GM18517 (cell line): ENCODE measurements at regions not wholly inside any gene's neighbourhood (a gene's known extent, or its start where the extent isn't known, plus 50 kb on each side); places are given as distances from the start of the nearest gene placed in this dataset.

Experiments used
- ATAC-seq: cut with Tn5 transposase; IDR thresholded peaks from one replicate; pipeline ENCODE4 v1.9.1; 2021; ENCODE audit warnings: mild to moderate bottlenecking, moderate library complexity; ENCODE audit not compliant: unreplicated experiment

DNA sequence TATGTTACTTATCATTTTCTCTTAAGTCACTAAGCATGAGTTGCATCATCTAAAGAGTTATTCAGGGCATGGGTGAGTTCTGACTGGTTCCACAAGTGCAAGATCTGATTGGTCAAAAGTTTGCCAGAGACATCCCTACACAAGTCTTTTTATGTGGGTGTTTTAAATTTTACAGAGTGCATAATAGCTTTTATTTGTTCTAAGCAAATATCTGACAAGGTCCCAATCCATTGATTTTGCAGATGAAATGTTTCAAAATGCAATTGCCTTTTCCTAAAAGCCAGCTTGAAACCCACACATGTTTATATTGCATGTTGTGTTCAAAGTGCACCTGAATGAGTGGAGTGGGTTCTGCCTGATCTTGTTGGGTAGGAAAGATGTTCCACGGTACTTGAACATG is 101.7 kb upstream of the PAX6 start:
- ATAC-seq = no peak

- ATAC-seq = no peak
Observed at GRCh38 chr11:31910950-31911576, 99.9 kb upstream of the PAX6 start.

GRCh38 chr11:31903225-31904074 is 92.3 kb upstream of the PAX6 start:
- ATAC-seq = no peak

GRCh38 chr11:31902706-31903105 is 91.6 kb upstream of the PAX6 start:
- ATAC-seq = no peak

- ATAC-seq = no peak
Observed at GRCh38 chr11:31895926-31896325, 84.8 kb upstream of the PAX6 start.

- ATAC-seq = no peak
Observed at GRCh38 chr11:31887180-31887579, 76.1 kb upstream of the PAX6 start.

DNA sequence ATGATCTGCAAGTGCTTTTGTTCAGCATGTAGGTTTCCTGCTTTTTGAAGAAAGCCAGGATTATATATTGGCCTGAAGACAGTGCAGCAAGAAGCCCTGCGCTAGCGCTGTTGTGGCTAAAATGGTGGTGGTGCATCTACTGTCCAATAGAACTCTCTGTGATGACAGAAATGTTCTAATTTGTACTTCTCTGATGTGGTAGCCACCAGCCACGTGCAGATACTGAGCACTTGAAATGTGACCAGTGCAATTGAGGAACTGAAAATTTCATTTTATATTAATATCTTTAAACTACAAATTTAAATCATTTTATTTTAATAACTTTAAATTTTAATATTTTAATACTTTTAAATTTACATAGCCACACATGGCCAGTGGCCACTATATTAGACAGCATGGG is 73.0 kb upstream of the PAX6 start:
- ATAC-seq = no peak

GRCh38 chr11:31883435-31883834 is 72.3 kb upstream of the PAX6 start:
- no peak for ATAC-seq

DNA sequence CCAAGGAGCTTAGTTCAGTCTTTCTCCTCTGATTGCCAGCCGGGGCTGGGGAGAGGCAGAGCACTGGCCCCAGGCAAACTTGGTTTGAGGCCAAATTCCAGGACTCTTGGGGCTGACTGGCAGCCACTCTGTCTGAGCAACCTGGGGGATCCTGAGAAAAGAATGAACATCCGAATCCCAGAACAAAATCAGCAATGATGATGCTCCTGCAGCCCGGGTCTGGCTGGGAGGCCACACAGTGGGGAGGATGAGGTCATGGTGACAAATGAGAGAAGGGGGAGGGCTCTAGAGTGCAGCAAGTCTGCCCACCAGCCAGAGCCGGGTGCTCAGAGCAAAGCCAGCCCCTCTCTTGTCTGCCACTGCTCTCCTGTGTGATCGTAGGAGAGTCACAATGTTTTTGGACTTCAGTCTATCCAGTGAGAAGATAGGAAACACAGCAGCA is 71.8 kb upstream of the PAX6 start:
- no peak for ATAC-seq

GRCh38 chr11:31881825-31882224 is 70.7 kb upstream of the PAX6 start:
- no peak for ATAC-seq

DNA sequence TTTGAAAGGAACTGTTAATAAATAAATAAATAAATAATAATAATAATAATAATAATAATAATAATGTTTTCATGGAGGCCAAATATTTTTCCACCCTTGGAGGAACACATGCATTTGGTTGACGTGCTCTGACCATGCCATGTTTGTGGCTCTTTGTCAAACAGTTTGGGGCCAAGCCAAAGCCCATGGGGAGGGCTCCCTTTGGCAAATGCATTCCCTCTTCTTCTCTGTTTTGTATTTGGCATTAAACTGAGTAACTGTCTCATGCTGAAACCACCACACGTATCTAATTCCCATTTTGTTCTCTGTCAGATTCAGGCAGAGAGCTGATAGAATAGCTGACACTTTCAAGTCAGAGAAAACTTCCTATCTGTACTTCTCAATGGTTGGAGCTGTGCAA is 68.6 kb upstream of the PAX6 start:
- no peak for ATAC-seq

DNA sequence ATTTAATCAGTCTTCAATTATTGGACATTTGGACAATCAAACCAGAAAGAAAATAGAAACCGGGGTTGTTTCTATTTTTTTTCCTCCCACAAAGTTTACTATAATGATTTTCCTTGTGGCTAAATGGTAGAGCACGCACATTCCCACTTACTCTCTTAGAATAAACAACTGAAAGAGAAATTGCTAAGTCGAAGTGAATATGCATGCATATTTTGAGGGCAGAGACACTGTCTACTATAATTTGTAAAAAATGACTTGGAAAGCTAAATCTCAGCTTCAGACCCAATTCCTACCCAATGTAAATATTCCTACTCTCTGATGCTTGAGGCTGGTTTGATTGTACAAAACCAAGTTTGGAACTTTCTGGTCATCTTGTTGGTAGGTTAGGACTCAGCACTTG is 66.7 kb upstream of the PAX6 start:
- ATAC-seq = no peak

DNA sequence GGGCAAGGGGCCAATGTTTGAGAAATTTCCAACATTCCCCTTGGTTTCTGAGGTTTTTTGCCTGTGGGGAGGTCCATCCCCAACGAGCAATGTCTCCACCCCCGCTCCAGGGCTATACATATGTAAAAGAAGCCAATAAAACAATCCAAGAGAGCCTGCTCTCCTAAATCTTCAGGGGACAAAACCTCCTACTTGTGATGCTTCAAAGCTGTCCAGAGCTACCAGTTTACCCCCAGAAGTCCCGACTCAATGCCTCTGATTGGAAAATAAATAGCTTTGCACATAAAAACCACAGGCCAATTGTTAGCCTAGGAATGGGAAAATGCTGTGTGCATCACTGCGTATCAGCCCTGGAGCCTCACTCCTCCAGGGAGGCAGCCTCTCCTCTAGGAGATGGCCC is 66.0 kb upstream of the PAX6 start:
- ATAC-seq = no peak

GRCh38 chr11:31875866-31876560 is 64.9 kb upstream of the PAX6 start:
- ATAC-seq = no peak

DNA sequence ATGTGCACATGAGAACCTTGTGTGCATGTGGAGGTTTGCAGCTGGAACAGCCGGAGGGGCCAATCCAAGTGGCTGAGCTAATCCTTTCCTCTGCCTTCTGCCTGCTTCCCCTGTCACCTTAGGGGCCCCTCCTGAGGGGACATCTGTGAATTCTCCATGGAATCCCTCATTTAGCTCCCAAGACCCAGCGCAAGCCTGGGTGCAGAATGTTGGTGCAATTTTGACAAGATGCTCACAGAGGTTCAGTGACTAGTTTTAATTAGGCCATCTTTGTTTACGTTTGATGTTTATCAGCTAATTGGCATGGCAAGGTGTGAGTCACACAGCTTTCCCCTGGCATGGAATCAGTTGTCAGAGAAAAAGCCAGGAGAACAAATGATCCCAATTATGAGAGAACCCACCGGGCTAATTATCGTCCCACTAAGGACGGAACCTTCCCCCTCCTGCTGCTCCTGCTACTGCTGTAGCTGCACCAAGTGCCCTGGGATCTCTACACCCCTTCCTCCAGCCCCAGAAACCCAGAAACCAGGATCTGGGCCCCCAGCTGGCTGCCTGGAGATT is 63.6 kb upstream of the PAX6 start:
- no peak for ATAC-seq

GRCh38 chr11:31873124-31873523 is 62.0 kb upstream of the PAX6 start:
- ATAC-seq = no peak

DNA sequence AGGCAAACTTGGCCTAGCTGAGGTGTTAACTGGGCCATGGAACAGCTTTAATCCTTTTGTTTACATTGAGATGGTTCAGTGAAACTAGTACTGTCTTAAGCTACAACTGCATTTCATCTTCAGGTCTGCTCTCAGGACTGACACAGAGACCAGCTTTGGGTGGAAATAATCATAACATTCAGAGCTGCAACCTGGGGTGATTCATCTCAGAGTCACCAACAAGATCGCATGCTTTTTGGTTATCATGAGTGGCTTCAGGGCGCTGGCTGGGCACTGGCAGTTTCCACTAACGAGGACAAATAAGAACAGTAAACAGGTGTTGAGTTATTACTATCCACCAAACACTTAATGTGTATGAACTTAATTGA is 60.9 kb upstream of the PAX6 start:
- no peak for ATAC-seq

- ATAC-seq = no peak
Observed at GRCh38 chr11:31871310-31872075, 60.4 kb upstream of the PAX6 start.

DNA sequence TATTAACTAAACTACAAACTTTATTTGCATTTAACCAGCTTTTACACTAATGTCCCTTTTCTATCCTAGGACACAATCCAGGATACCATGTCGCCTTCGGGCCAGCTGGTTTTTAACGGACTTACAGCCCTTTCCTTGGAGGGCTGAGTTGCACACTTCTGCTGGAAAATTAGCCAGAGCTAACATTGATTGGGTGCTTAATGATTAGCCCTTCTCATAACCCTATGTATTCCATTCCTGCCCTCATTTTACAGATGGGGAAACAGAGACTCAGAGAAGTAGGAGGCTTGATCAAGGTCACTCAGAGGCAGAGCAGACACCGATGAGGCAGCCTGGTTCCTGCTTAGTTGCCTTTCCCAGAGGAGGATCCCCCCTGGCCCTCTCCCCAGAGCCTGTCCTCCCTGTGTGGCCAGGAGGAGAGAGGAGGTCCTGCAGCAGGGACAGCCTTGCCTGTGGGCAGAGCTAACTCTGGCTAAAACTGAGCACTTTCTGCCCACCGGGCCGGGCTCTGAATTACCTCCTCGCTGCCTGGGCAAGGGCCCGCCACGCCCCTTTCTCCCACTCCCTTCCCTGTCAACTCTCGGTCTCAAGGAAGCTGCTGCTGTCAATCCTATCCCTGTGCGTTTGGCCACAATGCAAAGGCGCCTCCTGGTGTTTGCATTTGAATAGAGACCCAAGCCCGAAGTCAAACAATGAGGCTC is 59.6 kb upstream of the PAX6 start:
- ATAC-seq = no peak

DNA sequence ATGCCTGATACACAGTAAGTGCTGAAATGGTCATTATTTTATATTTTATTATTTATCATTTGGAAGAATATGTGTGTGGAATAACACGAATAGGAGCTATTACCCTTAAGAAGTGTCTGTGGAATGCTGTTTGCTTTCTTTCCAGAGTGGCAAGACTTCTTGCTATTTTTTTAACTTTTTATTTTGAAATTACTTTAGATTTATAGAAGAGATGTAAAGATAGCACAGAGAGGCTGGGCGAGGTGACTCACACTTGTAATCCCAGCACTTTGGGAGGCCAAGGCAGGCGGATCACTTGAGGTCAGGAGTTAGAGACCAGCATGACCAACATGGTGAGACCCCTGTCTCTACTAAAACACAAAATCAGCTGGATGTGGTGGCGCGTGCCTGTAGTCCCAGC is 58.9 kb upstream of the PAX6 start:
- ATAC-seq = no peak
